SU-DHL-6 (cell line): ENCODE measurements at regions not wholly inside any gene's neighbourhood (a gene's known extent, or its start where the extent isn't known, plus 50 kb on each side); places are given as distances from the start of the nearest gene placed in this dataset.

Experiments used
- H2AFZ ChIP-seq: fragments of 200-600 bp; sonication (generic); 2 replicates; pipeline ENCODE4 v1.6.1; 2014; ENCODE audit warnings: low read depth, mild to moderate bottlenecking, moderate library complexity, mixed read lengths, antibody characterized with exemption, low read length; ENCODE audit not compliant: severe bottlenecking
- H3F3A ChIP-seq: fragments of 200-600 bp; shearing (Covaris generic); 2 replicates; pipeline ENCODE4 v1.6.0; 2016; ENCODE audit warnings: antibody characterized with exemption, mild to moderate bottlenecking; ENCODE audit not compliant: insufficient read depth
- H3K27ac ChIP-seq: fragments of 200-600 bp; sonication (generic); 2 replicates; pipeline ENCODE4 v1.5.1; 2016; ENCODE audit warnings: low read depth, mild to moderate bottlenecking, low read length, moderate library complexity, mixed read lengths
- H3K27me3 ChIP-seq: fragments of 200-600 bp; sonication (generic), shearing (Covaris generic); 2 replicates; pipeline ENCODE4 v1.6.0; 2014; ENCODE audit warnings: mild to moderate bottlenecking, low read length
- H3K36me3 ChIP-seq: fragments of 200-600 bp; sonication (generic); 2 replicates; pipeline ENCODE4 v1.6.1; 2014; ENCODE audit warnings: mild to moderate bottlenecking, low read length, mixed read lengths
- H3K4me2 ChIP-seq: fragments of 300-600, 200-600 bp; shearing (Covaris generic), sonication (generic); 2 replicates; pipeline ENCODE4 v1.6.0; 2014; ENCODE audit warnings: low read length, low read depth, mild to moderate bottlenecking; ENCODE audit not compliant: poor library complexity, severe bottlenecking
- H3K4me3 ChIP-seq: fragments of 200-600 bp; sonication (generic); 2 replicates; pipeline ENCODE4 v1.5.1; 2014; ENCODE audit warnings: antibody characterized with exemption, low read length, mild to moderate bottlenecking, mixed read lengths; ENCODE audit not compliant: insufficient read depth, poor library complexity, severe bottlenecking
- H3K79me2 ChIP-seq: fragments of 200-600 bp; sonication (generic); 2 replicates; pipeline ENCODE4 v1.6.1; 2014; ENCODE audit warnings: mild to moderate bottlenecking, low read length, moderate library complexity; ENCODE audit not compliant: insufficient read depth
- H3K9ac ChIP-seq: fragments of 200-600 bp; sonication (generic); 2 replicates; pipeline ENCODE4 v1.7.0; 2014; ENCODE audit warnings: mild to moderate bottlenecking, low read length
- H3K9me2 ChIP-seq: fragments of 200-600 bp; sonication (generic); replicated peaks from 2 replicates; pipeline ENCODE4 v1.6.1; 2014; ENCODE audit warnings: low read length; ENCODE audit not compliant: insufficient read depth
- H3K9me3 ChIP-seq: fragments of 200-600 bp; sonication (generic); 2 replicates; pipeline ENCODE4 v1.6.1; 2014; ENCODE audit warnings: low read length, mixed read lengths; ENCODE audit not compliant: insufficient read depth
- H4K20me1 ChIP-seq: fragments of 200-600 bp; sonication (generic); 2 replicates; pipeline ENCODE4 v1.6.1; 2014; ENCODE audit warnings: low read depth, mild to moderate bottlenecking, antibody characterized with exemption, low read length, moderate library complexity, mixed read lengths
- CTCF ChIP-seq: fragments of 200-600 bp; sonication (generic); IDR thresholded peaks from one replicate; pipeline ENCODE4 v1.5.1; 2017; ENCODE audit warnings: antibody characterized with exemption, mild to moderate bottlenecking, low read length, moderate library complexity; ENCODE audit not compliant: insufficient read depth, poor library complexity, severe bottlenecking
- EZH2phosphoT487 ChIP-seq: fragments of 200-600 bp; sonication (generic), shearing (Covaris generic); conservative IDR thresholded peaks from 2 replicates; pipeline ENCODE4 v1.6.1; 2018; ENCODE audit warnings: mild to moderate bottlenecking, antibody characterized with exemption, low read length, moderate library complexity, mixed read lengths

GRCh38 chr4:185916683-185917082 is 104.7 kb upstream of the SORBS2 start:
- H3K27ac ChIP-seq = no peak overlapping the region
- no peak overlapping the region for H3K4me3 ChIP-seq
- no peaks in the 10 kb centered on the region for H3K36me3 ChIP-seq
- no peaks in the 10 kb centered on the region for H3K9me3 ChIP-seq
- no peak overlapping the region for H3K9ac ChIP-seq
- H2AFZ ChIP-seq = no peak overlapping the region
- H3K79me2 ChIP-seq = no peaks in the 10 kb centered on the region
- TF ChIP-seq CTCF (no peak), EZH2phosphoT487 (no peak)
- H3K4me2 ChIP-seq = no peak overlapping the region
- no peaks in the 10 kb centered on the region for H3K27me3 ChIP-seq
- H3K9me2 ChIP-seq = no peaks in the 10 kb centered on the region
- no peaks in the 10 kb centered on the region for H4K20me1 ChIP-seq
- no peaks in the 10 kb centered on the region for H3F3A ChIP-seq

GRCh38 chr4:185919107-185919506 is 107.1 kb upstream of the SORBS2 start:
- H3K36me3 ChIP-seq = no peaks in the 10 kb centered on the region
- no peaks in the 10 kb centered on the region for H4K20me1 ChIP-seq
- no peak overlapping the region for H3K9ac ChIP-seq
- TF ChIP-seq CTCF = no peak
- TF ChIP-seq EZH2phosphoT487 = no peak
- no peak overlapping the region for H3K4me2 ChIP-seq
- no peaks in the 10 kb centered on the region for H3K79me2 ChIP-seq
- no peaks in the 10 kb centered on the region for H3K27me3 ChIP-seq
- no peak overlapping the region for H3K27ac ChIP-seq
- H3K4me3 ChIP-seq = no peak overlapping the region
- H3K9me3 ChIP-seq = no peaks in the 10 kb centered on the region
- no peaks in the 10 kb centered on the region for H3F3A ChIP-seq
- no peak overlapping the region for H2AFZ ChIP-seq
- H3K9me2 ChIP-seq = no peaks in the 10 kb centered on the region

- H4K20me1 ChIP-seq = no peaks in the 10 kb centered on the region
- H3K4me2 ChIP-seq = no peak overlapping the region
- no peak overlapping the region for H3K9ac ChIP-seq
- H3K79me2 ChIP-seq = no peaks in the 10 kb centered on the region
- H3F3A ChIP-seq = no peaks in the 10 kb centered on the region
- H3K27me3 ChIP-seq = no peaks in the 10 kb centered on the region
- no peaks in the 10 kb centered on the region for H3K9me3 ChIP-seq
- no peak for TF ChIP-seq CTCF
- TF ChIP-seq EZH2phosphoT487 = no peak
- no peak overlapping the region for H2AFZ ChIP-seq
- no peaks in the 10 kb centered on the region for H3K9me2 ChIP-seq
- H3K36me3 ChIP-seq = no peaks in the 10 kb centered on the region
- no peak overlapping the region for H3K4me3 ChIP-seq
- H3K27ac ChIP-seq = no peak overlapping the region
These were observed 108.2 kb upstream of the SORBS2 start for GRCh38 chr4:185920171-185920570.
